Muscle of leg (tissue), 3 donors: ENCODE measurements at regions not wholly inside any gene's neighbourhood (a gene's known extent, or its start where the extent isn't known, plus 50 kb on each side); places are given as distances from the start of the nearest gene placed in this dataset.
A peak's percentile ranks its signal among the peaks of the same experiment; 100 is the strongest.

Source experiments
- DNase-seq: peaks from one replicate; pipeline ENCODE4 v3.0.0; 2013
- H3K27ac ChIP-seq: one replicate; pipeline ENCODE4 v1.5.1; 2013; ENCODE audit warnings: mild to moderate bottlenecking, low read length, control low read depth
- H3K27me3 ChIP-seq: one replicate; pipeline ENCODE4 v1.6.1; 2013; ENCODE audit warnings: low read length; ENCODE audit not compliant: control insufficient read depth, insufficient read depth
- H3K36me3 ChIP-seq: one replicate; pipeline ENCODE4 v1.6.1; 2013; ENCODE audit warnings: low read length; ENCODE audit not compliant: control insufficient read depth, insufficient read depth
- H3K4me1 ChIP-seq: one replicate; pipeline ENCODE4 v1.6.1; 2013; ENCODE audit warnings: low read length; ENCODE audit not compliant: control insufficient read depth, insufficient read depth
- H3K4me3 ChIP-seq: one replicate; pipeline ENCODE4 v1.5.1; 2013; ENCODE audit warnings: low read length, control low read depth
- H3K9me3 ChIP-seq: replicated peaks from 2 replicates; pipeline ENCODE4 v1.6.1; 2013; ENCODE audit warnings: low read depth, low read length; ENCODE audit not compliant: control insufficient read depth
- WGBS: methylation state at CpG from one replicate; pipeline ENCODE4 v1.1.5; 2013; ENCODE audit warnings: missing lambda C conversion rate; ENCODE audit not compliant: insufficient coverage; 5-methylcytosine and 5-hydroxymethylcytosine counted together

DNA sequence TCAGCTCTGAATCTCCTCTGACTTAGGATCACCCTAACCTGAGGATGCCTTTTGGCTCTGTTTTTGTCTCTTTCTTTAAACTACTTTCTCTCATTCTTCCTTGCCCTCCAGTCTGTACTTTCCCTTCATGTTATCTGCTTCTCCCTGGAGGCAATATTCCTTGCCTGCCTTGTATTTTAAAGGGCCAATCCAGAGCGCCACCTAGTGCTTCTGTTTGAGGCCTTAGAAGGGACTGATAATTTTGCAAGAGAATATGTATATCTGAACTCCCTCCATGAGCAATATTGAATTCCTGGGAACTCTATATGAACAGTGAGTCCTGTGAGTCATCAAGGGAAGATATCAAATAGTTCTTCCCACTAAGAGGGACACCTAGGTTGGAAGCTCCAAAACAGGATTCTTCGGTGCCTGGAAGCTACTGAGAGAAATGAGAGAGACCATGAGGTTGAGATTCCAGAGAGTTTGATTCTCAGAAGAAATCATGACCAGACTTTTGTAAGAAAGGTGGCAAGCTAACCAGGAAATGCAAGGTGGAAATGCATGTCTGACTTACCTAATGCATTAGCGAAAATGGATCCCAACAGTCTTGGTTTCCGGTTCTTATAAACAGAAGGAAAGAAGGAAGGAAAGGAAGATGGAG, 203.8 kb upstream of the CD96 start:
- Histone ChIP-seq H3K4me3 (no peak overlapping the region), H3K9me3 (no peaks in the 10 kb centered on the region), H3K36me3 (no peaks in the 10 kb centered on the region), H3K27me3 (no peaks in the 10 kb centered on the region), H3K27ac (no peak overlapping the region), H3K4me1 (no peaks in the 10 kb centered on the region)
- peak; percentile 72 for DNase-seq
- WGBS, result 80% methylated on average over 1 of the region's 4 CpGs

DNA sequence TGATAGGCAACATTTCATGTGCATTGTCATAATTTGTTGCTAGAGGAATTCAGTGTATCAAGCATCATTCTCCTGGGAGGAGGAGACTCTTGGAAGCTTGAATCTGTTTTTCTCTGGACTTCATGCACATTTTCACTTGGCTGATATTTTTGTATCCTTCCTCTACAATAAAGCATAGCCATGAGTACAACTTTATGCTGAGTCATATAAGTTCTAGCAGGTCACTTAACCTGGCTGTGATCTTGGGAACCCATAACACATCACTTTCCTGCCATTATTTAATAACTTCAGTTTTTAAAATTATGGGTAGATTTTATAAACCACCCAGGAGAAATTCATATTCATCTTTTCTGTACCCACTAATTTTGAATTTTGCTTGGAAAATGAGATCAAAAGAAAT, 203.0 kb upstream of the CD96 start:
- H3K36me3 ChIP-seq, result no peaks in the 10 kb centered on the region
- H3K27me3 ChIP-seq, result no peaks in the 10 kb centered on the region
- no peaks in the 10 kb centered on the region for H3K4me1 ChIP-seq
- no peaks in the 10 kb centered on the region for H3K9me3 ChIP-seq
- no peak overlapping the region for H3K4me3 ChIP-seq
- DNase-seq, result no peak
- H3K27ac ChIP-seq, result no peak overlapping the region

DNA sequence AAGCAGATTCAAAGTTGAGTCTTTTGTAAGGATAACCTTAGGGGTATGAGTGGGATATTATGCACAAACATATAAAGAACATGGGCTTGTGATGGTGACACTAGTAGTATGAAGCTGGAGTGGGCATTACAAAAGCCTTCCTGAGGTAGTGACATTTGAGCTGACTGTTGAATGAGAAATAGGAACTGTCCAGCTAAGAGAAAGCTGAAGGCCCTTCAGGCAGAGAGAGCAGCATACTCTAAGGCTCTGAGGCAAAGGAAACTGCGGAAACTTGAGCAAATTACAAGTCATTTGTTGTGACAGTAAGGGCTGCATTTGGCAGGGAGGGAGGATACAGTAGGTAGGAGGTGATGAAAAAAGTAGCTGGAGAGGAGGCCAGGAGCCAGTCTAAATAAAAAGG, 190.7 kb upstream of the CD96 start:
- no peak overlapping the region for H3K4me3 ChIP-seq
- H3K36me3 ChIP-seq, result no peaks in the 10 kb centered on the region
- peak; percentile 13 for DNase-seq
- no peaks in the 10 kb centered on the region for H3K27me3 ChIP-seq
- no peaks in the 10 kb centered on the region for H3K4me1 ChIP-seq
- no peak overlapping the region for H3K27ac ChIP-seq
- H3K9me3 ChIP-seq, result no peaks in the 10 kb centered on the region
- WGBS, result 72% methylated on average over 1 of the region's 1 CpG

DNA sequence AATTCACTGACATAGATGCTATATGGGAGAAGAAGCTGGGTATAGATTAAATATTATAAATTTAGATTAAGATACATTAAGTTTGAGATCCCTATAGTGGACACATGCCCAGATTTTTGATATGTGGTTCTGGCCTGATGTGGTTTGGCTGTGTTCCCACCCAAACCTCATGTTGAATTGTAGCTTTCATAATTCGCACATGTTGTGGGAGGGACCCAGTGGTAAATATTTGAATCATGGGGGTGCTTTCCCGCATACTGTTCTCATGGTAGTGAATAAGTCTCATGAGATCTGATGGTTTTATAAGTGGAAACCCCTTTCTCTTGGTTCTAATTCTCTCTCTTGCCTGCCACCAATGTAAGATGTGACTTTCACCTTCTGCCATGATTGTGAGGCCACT, 189.4 kb upstream of the CD96 start:
- Histone ChIP-seq H3K9me3 (no peaks in the 10 kb centered on the region), H3K36me3 (no peaks in the 10 kb centered on the region), H3K4me1 (no peaks in the 10 kb centered on the region), H3K27ac (no peak overlapping the region), H3K27me3 (no peaks in the 10 kb centered on the region), H3K4me3 (no peak overlapping the region)
- DNase-seq, result no peak
- WGBS, result no CpG with 5 or more reads among the region's 2 CpGs

DNA sequence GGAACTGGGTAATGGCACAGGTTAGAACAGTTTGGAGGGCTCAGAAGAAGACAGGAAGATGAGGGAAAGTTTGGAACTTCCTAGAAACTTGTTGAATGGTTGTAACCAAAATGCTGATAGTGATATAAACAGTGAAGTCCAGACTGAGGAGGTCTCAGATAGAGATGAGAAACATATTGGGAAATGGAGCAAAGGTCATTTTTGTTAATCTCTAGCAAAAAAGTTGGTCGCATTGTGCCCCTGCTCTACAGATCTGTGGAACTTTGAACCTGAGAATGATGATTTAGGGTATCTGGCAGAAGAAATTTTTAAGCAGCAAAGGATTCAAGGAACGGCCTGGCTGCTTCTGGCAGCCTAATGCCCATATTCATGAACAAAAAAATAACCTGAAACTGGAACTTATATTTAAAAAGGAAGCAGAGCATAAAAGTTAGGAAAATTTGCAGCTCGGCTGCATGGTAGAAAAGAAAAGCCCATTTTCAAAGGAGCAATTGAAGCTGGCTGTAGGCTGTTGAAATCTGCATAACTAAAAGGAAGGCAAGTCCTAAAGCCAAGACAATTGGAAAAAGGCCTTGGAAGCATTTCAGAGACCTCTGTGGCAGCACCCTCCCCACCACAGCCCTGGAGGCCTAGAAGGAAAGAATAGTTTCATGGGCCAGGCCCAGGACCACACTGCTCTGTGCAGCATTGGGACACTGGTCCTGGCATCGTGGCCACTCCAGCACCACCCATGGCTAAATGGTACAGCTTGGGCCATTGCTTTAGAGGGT, 182.6 kb upstream of the CD96 start:
- DNase-seq, result no peak
- 75% methylated on average over 1 of the region's 4 CpGs for WGBS
- no peak overlapping the region for H3K27ac ChIP-seq
- no peaks in the 10 kb centered on the region for H3K9me3 ChIP-seq
- no peaks in the 10 kb centered on the region for H3K27me3 ChIP-seq
- H3K4me3 ChIP-seq, result no peak overlapping the region
- no peaks in the 10 kb centered on the region for H3K36me3 ChIP-seq
- H3K4me1 ChIP-seq, result no peaks in the 10 kb centered on the region

DNA sequence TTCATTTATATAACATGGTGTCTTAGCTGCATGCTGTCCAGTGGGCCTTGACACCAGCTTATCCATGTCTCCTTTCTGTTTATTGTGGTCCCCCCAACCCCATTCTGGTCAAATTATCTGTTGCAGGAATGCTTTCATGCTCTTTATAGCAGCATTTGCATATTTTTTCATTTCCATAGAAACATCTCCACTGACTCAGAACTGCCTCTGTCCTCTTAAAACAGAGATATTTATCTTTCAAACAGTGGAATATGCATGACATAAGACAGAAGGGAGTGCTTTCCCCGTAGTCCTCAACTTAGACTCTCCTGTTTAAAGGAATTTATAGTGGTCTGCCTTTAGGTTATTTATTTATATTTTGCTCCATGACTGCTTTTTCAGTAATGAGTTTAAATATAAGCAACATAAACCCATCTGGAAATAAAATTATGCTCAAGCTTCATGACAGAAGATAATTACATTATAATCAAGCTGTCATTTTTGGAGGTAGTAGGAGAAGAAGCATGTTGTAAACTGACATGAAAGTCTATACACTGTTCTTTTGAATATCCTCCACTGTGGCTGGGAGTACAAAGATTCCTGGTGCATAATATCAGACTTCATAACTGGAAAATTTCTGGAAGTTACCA, 179.5 kb upstream of the CD96 start:
- Histone ChIP-seq H3K4me3 (no peak overlapping the region), H3K4me1 (no peaks in the 10 kb centered on the region), H3K36me3 (no peaks in the 10 kb centered on the region), H3K9me3 (no peaks in the 10 kb centered on the region), H3K27ac (no peak overlapping the region), H3K27me3 (no peaks in the 10 kb centered on the region)
- WGBS, result no CpG with 5 or more reads among the region's 1 CpG
- no peak for DNase-seq

DNA sequence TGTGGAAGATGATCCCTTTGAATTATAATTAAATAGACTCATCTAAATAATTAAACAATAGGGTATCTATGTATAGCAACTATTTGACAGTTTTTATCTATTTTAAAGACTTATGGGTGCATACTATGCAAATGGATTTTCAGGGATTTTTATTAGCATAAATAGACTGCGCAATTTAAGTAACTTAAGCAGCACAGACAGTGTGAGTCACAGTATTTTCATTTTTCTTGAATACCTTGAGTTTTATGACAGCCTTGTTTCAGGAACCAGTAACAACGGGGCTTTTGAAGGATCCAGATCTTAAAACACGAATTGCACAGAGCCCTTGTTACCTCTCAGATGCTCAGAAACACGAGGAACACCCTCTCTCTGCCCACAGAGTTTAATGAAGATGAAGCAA, 175.5 kb upstream of the CD96 start:
- no peaks in the 10 kb centered on the region for H3K27me3 ChIP-seq
- no peak overlapping the region for H3K27ac ChIP-seq
- H3K36me3 ChIP-seq, result no peaks in the 10 kb centered on the region
- H3K4me3 ChIP-seq, result no peak overlapping the region
- no peak for DNase-seq
- no CpG with 5 or more reads among the region's 4 CpGs for WGBS
- H3K9me3 ChIP-seq, result peaks cover 2% of the 10 kb centered on the region
- no peaks in the 10 kb centered on the region for H3K4me1 ChIP-seq

DNA sequence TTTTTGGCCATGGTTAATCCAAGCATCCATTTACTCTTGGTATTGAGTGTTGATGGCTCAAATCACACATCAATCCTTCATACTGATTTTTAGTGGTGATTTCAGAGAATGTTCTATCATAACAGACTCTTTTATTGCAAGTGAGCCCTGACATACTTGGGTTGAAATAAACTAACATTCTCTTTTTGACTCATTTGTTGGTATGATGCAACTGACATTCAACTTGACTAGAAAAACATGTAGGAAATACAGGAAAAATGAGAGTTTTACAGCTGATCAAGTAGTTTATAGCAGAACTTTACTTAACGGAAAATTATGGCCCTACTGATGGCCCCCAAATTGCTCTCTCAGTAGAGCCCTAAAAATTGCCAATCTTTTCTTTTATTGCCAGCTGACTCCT, 173.9 kb upstream of the CD96 start:
- WGBS, result 86% methylated on average over 1 of the region's 1 CpG
- no peak for DNase-seq
- Histone ChIP-seq H3K9me3 (peaks cover 13% of the 10 kb centered on the region), H3K4me3 (no peak overlapping the region), H3K36me3 (no peaks in the 10 kb centered on the region), H3K27ac (no peak overlapping the region), H3K4me1 (no peaks in the 10 kb centered on the region), H3K27me3 (no peaks in the 10 kb centered on the region)

DNA sequence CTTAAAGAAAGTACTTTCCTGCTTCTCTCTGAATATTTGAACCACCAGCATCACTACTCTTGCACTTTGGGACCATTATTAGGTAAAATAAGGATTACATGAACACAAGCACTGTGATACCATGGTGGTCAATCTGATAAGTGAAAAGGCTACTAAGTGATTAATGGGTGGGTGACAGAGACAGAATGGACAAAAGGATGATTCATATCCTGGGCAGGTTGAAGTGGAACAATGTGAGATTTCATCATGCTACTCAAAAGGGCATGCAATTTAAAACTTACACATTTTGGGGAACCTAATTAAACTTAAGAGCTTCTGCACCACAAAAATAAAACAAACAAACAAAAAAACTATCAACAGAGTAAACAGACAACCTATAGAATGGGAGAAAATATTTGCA, 172.0 kb upstream of the CD96 start:
- Histone ChIP-seq H3K36me3 (no peaks in the 10 kb centered on the region), H3K4me1 (no peaks in the 10 kb centered on the region), H3K27me3 (no peaks in the 10 kb centered on the region), H3K4me3 (no peak overlapping the region), H3K9me3 (peaks cover 23% of the 10 kb centered on the region), H3K27ac (no peak overlapping the region)
- DNase-seq, result no peak

DNA sequence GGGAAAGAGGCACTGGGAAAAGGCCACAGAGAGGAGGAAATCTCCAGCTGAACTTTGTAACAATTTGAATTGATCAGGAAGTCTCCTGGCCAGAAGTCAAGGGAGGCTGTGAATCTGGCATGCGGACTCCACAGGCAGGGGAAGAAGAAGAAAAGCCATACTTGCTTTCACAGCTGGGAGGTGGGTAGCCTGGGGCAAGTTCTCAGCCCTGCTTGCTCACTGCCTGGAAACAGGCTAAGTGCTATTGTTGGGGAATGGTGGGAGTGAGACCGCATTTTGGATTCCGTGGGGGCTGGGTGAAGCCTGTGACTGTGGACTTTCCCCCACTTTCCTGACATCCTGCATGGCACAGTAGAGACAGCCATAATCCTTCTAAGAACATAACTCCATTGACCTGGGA, 168.8 kb upstream of the CD96 start:
- Histone ChIP-seq H3K27ac (no peak overlapping the region), H3K4me3 (no peak overlapping the region), H3K4me1 (no peaks in the 10 kb centered on the region), H3K36me3 (no peaks in the 10 kb centered on the region), H3K9me3 (peaks cover 24% of the 10 kb centered on the region), H3K27me3 (no peaks in the 10 kb centered on the region)
- no peak for DNase-seq
- no CpG with 5 or more reads among the region's 3 CpGs for WGBS
